Peyer's patch (tissue), 4 donors: ENCODE measurements at regions not wholly inside any gene's neighbourhood (a gene's known extent, or its start where the extent isn't known, plus 50 kb on each side); places are given as distances from the start of the nearest gene placed in this dataset.

Experiments
- POLR2A ChIP-seq, 2 donors: fragments of 450-650 bp; IDR thresholded peaks; one replicate each; pipeline ENCODE4 v1.5.1; 2017; ENCODE audit warnings: antibody characterized with exemption in 2 of 2, mild to moderate bottlenecking in 2 of 2, moderate library complexity in 2 of 2
- TF ChIP-seq, protein P1 (sequence below), 6 experiments: fragments of 450-650 bp in 4 of 6; fragments of 200-600 bp in 2 of 6; sonication (generic) in 1 of 6; IDR thresholded peaks; one replicate each; pipeline ENCODE4 v1.5.1; 2017 to 2019; ENCODE audit warnings: antibody characterized with exemption in 6 of 6, mild to moderate bottlenecking in 3 of 6, moderate library complexity in 1 of 6

DNA sequence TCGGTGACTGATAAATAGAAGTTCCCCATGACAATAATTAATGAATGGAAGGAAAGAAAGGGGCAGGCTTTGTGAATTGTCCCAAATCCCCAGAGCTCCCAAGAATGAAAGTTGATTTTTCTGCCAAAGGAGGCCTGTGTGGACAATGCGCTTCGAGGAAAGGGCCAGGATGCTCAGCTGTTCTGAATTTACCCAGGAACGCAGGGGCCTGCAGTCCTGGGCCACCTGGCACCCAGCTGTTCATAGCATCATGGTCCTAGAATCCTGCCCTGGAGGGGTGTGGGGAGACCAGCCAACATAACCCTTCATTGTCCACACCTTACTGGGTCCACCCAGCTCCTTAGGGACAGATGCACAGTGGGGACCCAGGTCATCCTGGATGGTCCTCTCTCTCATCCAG is 587.5 kb downstream of the BCL11B start:
- TF ChIP-seq, protein P1, sequence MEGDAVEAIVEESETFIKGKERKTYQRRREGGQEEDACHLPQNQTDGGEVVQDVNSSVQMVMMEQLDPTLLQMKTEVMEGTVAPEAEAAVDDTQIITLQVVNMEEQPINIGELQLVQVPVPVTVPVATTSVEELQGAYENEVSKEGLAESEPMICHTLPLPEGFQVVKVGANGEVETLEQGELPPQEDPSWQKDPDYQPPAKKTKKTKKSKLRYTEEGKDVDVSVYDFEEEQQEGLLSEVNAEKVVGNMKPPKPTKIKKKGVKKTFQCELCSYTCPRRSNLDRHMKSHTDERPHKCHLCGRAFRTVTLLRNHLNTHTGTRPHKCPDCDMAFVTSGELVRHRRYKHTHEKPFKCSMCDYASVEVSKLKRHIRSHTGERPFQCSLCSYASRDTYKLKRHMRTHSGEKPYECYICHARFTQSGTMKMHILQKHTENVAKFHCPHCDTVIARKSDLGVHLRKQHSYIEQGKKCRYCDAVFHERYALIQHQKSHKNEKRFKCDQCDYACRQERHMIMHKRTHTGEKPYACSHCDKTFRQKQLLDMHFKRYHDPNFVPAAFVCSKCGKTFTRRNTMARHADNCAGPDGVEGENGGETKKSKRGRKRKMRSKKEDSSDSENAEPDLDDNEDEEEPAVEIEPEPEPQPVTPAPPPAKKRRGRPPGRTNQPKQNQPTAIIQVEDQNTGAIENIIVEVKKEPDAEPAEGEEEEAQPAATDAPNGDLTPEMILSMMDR (IDR thresholded peaks at IDR 0.05), result no peak
- TF ChIP-seq POLR2A (IDR thresholded peaks at IDR 0.05), result no peak
